GM21381 (cell line): ENCODE measurements at regions not wholly inside any gene's neighbourhood (a gene's known extent, or its start where the extent isn't known, plus 50 kb on each side); places are given as distances from the start of the nearest gene placed in this dataset.

Experiments used
- ATAC-seq: cut with Tn5 transposase; IDR thresholded peaks from one replicate; pipeline ENCODE4 v1.9.1; 2021; ENCODE audit warnings: mild to moderate bottlenecking, moderate library complexity; ENCODE audit not compliant: unreplicated experiment

DNA sequence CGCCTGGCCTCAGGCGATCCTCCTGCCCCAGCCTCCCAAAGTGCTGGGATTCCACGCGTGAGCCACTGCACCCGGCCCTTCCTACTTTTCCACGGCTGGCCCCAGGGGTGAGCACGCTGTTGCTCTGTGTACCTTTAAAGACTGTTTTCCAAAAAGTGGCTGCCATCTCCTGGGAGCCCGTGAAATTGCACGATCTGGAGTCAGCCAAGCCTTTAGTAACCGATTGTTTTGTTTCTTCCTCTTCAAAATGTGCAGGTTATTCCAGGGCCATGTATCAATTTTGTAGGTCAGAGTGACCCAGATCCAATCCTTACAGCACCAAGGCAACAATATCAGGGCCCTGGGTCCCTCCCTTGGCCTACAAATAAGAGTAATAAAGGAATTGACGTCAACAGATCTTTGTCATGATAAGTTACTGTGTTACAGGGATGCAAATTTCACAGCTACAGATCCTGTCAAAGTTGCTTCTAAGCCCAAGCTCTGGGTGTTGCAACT lies 135.6 kb upstream of the ZNF236 start:
- ATAC-seq: peak; percentile 65

DNA sequence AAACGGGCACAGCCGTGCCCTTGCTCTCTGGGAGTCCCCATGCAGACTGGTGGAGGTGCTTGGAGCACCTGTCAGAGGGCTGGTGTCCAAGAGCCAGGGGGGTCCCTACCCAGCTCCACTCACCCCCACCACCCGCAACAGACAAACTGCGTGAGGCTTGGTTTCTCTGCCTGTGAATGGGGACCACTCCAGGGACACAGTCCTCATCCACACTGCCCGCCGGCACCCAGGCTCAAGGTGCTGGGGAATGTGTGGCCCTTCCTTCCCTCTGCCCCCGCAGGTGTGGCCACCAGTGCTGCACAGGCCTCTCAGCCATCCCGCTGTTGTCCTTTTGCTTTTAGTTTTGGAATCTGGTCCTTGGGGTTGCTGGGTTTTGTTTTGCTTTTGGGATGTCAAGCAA lies 136.5 kb upstream of the ZNF236 start:
- ATAC-seq: no peak

DNA sequence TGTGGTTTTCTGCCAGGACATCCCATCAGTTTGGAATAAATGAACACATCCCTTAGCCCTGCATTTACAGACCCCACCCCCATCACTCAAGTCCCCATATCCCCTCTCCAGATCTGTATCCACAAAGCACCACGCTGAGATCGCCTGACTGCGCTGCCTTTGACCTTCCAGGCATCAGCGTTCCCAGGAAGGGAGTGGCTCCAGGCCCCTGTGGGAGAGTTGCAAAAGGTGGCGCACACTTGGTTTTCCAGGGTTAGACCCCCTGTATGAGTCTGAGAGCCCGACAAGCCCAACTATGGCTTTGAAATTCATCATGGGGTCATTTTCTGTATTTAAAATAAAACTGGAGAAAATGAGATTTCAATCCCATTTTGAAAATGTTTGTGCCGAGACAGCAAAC lies 137.0 kb upstream of the ZNF236 start:
- ATAC-seq: no peak

DNA sequence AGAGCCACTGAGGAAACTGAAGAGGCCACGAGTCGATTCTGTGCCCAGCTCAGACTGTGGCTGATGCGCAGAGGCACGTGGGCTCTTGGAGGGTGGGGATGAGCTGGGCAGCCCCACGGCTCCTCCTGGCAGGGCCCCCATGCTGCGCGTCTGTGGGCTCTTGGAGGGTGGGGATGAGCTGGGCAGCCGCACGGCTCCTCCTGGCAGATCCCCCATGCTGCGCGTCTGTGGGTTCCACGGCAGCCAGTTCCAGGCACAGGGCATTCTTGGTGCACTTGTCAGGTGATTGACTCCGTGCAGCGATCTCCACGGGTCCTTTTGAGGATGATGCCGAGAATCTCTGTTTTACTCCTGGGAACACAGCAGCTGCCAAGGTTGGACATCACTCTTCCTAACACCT lies 138.1 kb upstream of the ZNF236 start:
- no peak for ATAC-seq

DNA sequence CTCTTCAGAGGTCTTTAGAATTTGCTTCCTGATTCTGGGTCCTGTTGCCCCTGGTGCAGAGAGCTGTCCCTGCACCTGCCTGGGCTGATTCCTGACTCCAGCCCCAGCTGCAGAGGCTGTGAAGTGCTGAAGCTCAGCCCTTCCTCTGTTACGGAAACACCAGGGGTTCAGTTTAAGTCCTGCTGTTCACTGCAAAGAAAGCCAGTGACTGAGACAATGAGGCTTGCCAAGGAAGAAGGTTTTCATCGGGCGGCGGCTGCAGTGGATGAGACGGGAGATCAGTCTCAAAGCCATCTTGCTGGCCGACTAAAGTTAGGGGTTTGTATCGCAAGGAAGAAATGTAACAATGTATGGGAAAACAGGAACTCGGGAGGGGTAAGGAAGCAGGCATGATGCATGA lies 142.4 kb upstream of the ZNF236 start:
- ATAC-seq: no peak

DNA sequence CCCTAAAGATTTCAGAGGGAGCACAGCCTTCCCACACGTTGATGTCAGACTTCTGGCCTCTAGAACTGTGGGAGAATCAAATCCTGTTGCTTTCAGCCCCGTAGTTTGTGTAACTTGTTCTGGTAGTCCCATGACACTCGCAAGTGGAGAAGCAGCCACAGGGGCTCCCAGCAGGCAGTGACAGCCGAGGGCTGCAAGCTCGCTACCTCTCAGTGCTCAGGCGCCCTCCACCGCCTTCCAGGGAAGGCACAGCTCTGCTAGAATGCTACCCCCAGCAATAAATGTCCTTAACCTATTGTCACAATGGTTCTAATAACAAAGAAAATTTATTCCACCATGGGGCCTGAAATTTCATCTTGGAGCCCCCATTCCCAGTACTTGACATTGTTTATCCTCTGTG lies 143.1 kb upstream of the ZNF236 start:
- no peak for ATAC-seq

DNA sequence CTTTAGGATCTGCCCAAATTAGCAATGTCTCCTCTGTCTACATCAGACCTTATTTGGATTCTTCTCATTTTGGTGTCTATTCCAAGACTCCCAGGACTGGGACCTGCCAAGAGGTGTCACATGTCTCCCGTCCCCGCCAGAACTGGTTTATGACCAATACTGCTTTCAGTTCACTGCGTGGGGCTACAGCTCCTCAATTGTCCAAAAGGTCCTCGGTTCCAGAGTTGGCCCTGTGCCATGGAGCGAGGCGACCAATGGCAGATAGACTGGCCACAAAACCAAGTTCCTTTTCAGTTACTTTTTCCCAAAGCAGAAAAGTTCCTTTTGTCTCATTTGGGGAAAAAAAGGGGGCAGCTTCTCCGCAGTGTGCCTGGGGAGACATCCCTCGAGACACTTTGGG lies 144.1 kb upstream of the ZNF236 start:
- no peak for ATAC-seq

DNA sequence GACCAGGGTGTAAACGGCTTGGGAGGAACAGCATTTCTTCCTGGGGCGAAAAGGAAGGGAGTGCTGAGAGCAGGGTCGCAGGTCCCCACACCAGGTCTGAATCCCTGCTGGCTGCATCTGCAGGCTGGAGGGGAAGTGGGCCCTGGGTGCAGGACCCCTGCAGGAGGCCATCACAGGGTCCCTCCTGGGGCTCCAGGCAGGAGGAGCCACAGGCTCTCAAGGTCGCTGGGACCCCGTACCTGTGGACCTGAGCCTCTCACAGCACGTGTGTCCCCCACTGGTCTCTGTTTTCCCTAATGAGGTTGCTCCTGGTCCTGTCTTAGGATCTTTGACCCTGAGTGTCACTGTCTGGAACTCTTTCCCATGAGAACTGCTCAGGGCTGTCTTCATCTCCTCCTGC lies 147.8 kb upstream of the ZNF236 start:
- no peak for ATAC-seq

DNA sequence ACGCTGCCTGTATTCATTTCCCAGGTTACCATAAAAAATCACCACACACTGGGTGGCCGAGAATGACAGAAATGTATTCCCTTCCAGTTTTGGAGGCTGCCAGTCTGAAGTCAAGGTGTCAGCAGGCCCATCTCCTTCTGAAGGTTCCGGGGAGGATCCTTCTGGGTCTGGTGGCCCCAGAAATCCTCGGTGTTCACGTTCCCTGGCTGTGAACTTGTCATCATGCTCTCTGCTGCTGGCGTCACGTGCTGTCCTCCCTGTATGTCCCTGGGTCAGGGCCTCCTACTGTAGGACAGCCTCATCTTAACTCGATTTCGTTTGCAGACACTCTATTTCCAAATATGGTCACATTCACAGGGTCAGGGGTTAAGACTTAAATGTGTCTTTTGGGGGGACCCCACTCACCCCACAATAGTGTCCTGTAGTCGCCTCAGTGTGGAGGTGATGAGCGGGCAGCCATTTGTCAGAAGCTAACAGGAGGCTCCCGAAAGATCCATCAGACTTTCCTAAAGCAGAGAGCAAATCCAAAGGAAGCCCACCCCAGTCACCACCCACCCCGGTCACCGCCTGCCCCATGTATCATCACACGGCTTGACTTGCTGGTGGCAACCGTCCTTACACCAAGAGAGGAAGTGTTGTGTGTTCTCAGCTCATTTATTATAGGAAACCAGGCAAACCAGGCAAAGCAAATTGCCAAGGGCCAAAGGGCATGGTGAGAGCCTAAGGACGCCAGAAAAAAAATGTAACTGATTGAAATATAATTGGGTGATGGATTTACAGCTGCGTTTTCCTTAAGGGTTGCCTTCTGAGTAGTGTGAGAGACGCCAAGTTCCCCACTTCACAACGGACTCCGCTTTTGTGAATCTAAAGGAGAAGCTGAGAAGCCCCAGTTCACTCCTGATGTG lies 148.8 kb upstream of the ZNF236 start:
- no peak for ATAC-seq

DNA sequence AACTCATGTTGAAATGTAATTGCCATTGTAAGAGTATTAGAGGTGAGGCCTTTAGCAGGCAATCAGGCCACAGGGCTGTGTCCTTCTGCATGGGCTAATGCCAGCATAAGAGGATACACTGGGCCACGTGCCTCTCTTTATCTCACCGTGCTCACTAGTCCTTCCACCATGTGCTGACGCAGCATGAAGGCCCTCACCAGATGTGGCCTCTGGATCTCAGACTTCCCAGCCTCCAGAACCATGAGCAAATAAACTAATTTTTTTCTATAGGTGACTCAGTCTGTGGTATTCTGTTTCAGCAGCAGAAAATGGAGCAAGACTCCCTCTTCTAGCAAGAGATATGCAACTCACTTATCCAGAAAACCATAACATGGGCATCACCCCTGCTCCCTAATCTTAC lies 149.7 kb upstream of the ZNF236 start:
- ATAC-seq: no peak

DNA sequence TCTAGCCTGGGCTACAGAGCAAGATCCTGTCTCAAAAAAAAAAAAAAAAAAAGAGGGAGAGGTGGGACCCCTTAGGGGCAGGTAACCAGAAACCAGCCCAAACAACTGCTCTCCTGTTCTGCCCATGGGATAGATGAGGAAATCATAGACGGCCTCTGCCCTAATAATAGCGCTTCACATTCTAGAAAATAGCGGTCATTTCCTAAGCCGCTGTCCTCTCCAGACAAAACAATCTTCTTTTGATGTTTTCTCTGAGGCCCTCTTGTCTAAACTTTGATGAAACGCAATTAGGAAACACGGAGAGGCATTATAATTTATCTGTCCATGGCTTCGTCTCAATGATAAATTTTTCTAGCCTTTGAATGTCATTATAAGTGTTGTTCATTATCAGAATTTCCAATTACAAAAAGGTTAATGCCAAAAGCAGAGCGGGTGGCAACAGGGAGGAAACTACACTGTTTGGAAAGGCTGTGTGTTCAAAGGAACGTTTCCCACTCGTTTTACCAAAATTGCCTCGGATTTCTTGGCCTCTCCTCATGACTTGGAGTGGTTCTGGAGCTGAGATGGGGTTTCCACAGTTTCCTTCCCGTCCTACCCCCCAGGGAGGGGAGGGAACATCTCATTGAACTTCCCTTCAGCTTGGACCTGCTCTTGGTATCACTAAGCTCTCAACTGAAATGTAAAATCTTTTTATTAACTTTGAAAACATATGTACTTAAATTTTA lies 151.6 kb upstream of the ZNF236 start:
- ATAC-seq: no peak

DNA sequence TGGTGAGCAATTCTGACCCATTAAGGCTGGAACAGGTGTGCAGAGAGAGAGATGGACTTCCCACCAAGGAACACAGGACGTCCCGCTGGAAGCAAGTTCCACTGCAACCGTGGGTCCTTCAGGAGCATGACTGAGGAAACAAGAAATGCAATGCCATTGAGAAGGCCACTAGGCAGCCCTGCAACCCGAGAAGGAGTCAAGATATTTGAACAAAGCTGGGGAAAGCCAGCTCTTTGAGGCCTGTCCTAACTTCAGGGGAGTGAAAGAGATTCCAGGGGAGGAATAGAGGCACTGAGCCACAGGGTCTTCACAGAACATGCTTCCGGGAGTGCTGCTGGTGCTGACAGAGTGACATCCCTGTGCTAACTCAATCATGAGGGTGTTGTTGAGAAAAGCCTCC lies 153.8 kb upstream of the ZNF236 start:
- no peak for ATAC-seq

DNA sequence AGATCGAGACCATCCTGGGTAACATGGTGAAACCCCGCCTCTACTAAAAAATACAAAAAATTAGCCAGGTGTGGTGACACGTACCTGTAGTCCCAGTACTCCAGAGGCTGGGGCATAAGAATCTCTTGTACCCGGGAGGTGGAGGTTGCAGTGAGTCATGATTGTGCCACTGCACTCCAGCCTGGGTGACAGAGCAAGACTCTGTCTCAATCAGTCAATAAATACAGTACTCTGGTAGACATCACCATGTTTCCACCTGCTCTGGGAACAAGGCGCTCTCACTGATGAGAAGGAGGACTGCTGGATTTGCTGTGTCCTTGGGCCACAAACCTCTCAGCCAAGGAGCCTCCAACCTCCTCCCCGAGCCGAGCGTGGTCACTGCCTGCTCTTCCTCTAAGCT lies 154.2 kb upstream of the ZNF236 start:
- no peak for ATAC-seq

DNA sequence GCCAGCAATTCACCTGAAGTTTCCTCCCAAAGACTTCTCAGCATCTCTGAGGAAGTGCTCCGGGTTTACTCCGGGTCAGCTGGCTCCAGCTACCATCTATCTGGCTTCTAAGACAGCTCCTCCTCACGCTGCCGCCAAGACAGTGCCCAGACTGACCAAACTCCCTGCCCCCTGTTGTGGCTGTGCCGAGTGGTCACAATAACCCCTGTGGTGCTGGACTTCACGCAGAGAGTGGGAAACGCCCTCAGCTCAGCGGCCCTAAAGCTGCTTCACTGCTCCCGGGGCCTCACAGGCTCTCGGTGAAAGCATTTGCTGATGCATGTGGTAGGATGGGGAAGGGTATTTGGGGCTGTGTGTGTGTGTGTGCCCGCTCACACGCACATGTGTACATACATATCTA lies 154.8 kb upstream of the ZNF236 start:
- ATAC-seq: no peak

DNA sequence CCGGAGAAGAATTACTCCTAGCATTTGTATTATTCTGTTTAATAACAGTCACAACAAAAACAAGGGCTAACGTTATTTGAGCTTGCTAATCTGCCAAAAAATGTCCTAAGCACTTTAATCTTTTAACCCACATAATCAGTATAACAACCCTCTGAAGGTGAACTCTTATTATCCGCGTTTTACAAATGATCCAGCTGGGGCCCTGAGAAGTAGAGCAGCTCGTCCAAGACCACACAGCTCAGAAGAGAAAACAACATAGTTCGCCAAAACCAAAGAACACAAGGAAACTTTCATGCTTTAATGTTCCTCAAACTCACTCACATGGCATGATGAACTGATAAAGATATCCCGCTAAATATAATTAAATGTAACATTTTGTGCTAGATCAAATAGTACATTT lies 159.7 kb upstream of the ZNF236 start:
- no peak for ATAC-seq

DNA sequence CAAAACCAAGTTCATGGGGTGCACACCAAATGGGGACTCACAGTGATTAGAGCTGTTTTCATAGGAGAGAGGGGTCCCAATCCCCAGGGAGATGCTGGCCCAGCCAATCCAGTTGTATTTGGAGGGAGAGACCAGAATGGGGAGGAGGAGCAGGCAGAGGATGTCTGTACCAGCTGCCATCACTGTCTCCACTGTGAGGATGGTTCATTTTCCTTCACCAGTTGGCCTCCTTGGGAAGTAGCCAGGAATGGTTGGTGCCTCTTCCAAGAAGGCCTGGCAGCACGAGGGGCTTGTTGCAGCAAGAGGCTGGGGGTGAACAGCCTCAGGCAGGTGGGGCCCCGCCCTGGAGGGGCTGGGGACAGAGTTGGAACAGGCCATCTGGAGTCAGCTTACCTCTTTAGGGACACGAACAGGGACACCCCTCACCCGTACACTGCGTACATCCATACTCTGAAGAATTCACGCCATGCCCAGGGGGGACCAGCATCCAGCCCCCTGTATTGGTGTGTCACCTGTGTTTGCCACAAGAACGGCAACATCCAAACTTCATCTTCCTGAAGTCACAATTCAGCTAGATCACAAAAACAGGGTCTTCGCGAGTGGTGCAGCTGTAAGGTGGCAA lies 161.7 kb upstream of the ZNF236 start:
- no peak for ATAC-seq

DNA sequence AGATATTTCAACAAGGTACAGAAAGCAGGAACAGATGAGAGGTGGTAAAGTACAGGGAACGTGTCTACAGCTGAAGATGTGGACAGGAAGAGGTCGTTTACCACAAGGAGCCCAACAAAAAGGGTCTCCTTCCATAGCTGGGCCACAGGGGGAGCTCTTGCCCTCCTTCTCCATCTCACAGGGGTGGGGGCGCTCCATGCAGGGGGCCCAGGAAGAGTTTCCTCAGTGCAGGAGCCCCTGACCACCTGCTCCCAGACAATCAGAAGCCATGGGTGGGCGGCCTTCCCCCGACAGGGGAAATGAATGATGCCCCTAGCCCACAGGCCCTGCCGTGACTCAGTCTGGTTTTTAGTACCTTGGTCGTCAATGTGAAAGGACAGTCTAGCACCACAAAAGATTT lies 163.6 kb upstream of the ZNF516 start:
- ATAC-seq: no peak

DNA sequence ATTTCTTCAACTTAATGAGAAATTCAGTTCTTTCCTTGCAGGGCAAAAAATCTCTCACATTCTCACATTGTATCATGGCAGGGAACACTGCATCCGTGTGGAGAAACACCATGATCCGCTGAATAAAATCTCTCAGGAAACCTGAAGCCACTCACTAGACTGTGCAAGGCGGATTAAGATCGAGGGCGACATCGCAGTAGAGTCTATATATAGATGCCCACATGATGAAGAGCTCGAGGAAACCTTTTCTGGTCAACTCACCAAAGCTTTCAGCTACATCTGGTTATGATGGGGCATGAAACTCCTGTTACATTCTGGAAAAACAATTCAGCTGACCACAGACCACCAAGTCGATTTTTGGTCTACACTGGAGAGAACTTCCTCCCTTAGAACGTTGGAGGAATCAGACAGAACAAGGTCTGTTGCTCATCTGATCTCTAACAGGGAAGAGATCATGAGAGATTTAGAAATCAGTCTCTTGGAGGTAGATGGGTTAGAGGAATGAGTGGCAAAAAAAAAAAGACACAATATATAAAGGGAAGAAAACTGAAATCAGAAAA lies 162.9 kb upstream of the ZNF516 start:
- no peak for ATAC-seq

DNA sequence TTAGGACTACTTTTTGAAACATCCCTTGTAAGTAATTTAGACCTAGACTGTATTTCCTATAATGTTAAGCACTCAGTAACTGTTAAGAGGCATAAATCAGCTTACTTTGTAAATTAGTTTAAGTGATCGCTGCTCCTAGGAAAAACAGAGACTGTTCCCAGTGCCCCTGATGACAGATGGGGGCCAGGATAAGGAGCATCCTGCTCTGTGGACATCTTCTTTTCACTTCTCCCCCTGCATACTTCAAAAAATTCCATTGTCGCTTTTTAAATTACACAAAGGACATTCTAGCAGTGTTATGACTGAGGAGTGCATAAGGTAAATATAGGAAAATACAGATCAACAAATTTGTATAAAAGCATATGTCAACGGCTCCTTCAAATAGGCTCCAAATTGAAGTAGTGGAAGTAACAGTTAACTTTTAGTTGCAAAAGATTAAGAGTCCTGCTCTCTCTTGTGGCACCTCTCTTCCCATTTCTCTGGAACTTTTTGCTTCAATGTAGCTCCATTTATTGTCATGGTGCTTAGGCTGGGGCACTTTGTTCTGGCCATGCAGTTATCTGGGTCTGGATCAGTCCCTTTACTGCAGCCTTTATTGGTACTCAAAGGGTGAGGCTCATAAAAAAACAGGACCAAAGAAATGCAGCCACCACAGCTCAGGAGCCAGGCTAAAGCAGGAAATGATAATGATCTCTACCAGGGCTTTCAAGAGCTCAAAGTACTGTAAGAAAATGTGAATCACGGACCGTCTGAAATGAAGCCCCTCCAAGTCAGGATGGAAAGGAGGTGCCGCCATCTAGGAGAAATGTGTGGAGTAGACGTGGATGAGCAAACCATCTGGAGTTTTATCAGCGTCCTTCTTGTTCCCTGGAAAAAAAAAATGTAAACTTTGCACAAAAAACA lies 162.1 kb upstream of the ZNF516 start:
- ATAC-seq: no peak

DNA sequence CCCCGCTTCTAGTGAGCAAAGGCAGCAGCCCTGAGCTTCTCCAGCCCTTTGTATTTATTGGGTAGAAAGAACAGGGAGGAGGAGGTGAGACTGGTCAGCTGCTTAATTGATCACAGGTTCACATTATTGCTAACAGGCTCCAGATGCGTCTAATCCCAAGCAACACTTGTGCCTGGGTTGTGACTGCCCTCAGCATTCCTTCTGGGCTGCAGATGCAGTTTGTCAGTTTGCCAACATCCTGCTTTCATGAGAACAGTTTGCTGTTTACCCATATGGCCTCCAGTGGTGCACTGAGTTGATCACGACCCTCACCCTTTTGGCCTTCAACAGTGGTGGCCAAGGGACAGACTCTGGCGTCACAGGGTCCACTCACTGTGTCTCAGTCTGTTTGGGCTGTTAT lies 159.5 kb upstream of the ZNF516 start:
- ATAC-seq: no peak
